ENCODE measurements at regions not wholly inside any gene's neighbourhood (a gene's known extent, or its start where the extent isn't known, plus 50 kb on each side); places are given as distances from the start of the nearest gene placed in this dataset.

GRCh38 chrX:148380107-148380506 lies 120.3 kb upstream of the AFF2 start:
- TF ChIP-seq CTCF (conservative IDR thresholded peaks at IDR 0.05 in 1 of 2, IDR thresholded peaks at IDR 0.05 in 1 of 2; ENCODE audit: extremely low read depth in 1 of 2, insufficient read depth in 1 of 2, low read depth in 1 of 2, low read length in 2 of 2) (no peak), EZH2 (IDR thresholded peaks at IDR 0.05; ENCODE audit: borderline replicate concordance, low read length) (no peak)
